Panc1 (cell line): ENCODE measurements at regions not wholly inside any gene's neighbourhood (a gene's known extent, or its start where the extent isn't known, plus 50 kb on each side); places are given as distances from the start of the nearest gene placed in this dataset.

ENCODE experiments used
- ATAC-seq: fragments of 200-7000 bp; cut with Tn5 transposase; 2 replicates; pipeline ENCODE4 v1.9.1; 2020; ENCODE audit warnings: mild to moderate bottlenecking, moderate library complexity
- BruUV-seq: library from RNA; stranded (reverse); fragments of 400-500 nt; replicated peaks from 2 replicates; lab custom pipeline; 2021; lab: Mats Ljungman, UMichigan
- CTCF ChIA-PET: fragments of 300-600 bp; sonication (Branson Sonifier 250); formaldehyde crosslinking; loops from one replicate; lab custom pipeline; 2022; ENCODE audit warnings: antibody characterized with exemption; lab: Charles Lee
- POLR2A ChIA-PET: fragments of 300-600 bp; sonication (Branson Sonifier 250); formaldehyde crosslinking; loops from one replicate; lab custom pipeline; 2022; ENCODE audit warnings: antibody characterized with exemption; lab: Charles Lee
- DNase-seq: peaks from one replicate; pipeline ENCODE4 v3.0.0-alpha.2; 2010; ENCODE audit warnings: low read depth, low spot score
- H3K27ac ChIP-seq: 2 replicates; pipeline ENCODE4 v1.5.1; 2011; ENCODE audit warnings: mild to moderate bottlenecking, low read length, inconsistent platforms
- H3K27me3 ChIP-seq: fragments of 200-500 bp; sonication (Bioruptor generic); 2 replicates; pipeline ENCODE4 v1.6.0; 2014; ENCODE audit warnings: low read length, inconsistent platforms; ENCODE audit not compliant: control insufficient read depth, insufficient read depth
- H3K36me3 ChIP-seq: fragments of 200-500 bp; sonication (Bioruptor generic); 2 replicates; pipeline ENCODE4 v1.5.1; 2014; ENCODE audit warnings: inconsistent platforms, mild to moderate bottlenecking, low read length, moderate library complexity; ENCODE audit not compliant: control insufficient read depth, insufficient read depth
- H3K4me1 ChIP-seq: 2 replicates; pipeline ENCODE4 v1.5.1; 2011; ENCODE audit warnings: inconsistent platforms, mild to moderate bottlenecking, low read length, moderate library complexity; ENCODE audit not compliant: control insufficient read depth, insufficient read depth
- H3K4me3 ChIP-seq, 2 experiments: 2 replicates each; pipeline ENCODE4 v1.5.1; 2011 to 2012; ENCODE audit warnings: low read depth in 2 of 2, low read length in 2 of 2, mild to moderate bottlenecking in 2 of 2, inconsistent platforms in 1 of 2, moderate library complexity in 1 of 2
- H3K9me3 ChIP-seq: fragments of 200-500 bp; sonication (Bioruptor generic); 2 replicates; pipeline ENCODE4 v1.5.1; 2014; ENCODE audit warnings: low read depth, mild to moderate bottlenecking, inconsistent platforms, low read length, moderate library complexity; ENCODE audit not compliant: control insufficient read depth, insufficient read depth
- POLR2AphosphoS5 ChIP-seq: IDR thresholded peaks from 2 replicates; pipeline ENCODE4 v1.6.1; 2012; ENCODE audit warnings: mild to moderate bottlenecking, low read depth, low read length, moderate library complexity
- SIN3A ChIP-seq: IDR thresholded peaks from 2 replicates; pipeline ENCODE4 v1.6.1; 2012; ENCODE audit warnings: low read depth, mild to moderate bottlenecking, low read length, moderate library complexity, borderline replicate concordance; ENCODE audit not compliant: insufficient read depth
- TCF7L2 ChIP-seq: IDR thresholded peaks from 2 replicates; pipeline ENCODE4 v1.6.1; 2011; ENCODE audit warnings: mild to moderate bottlenecking, low read depth, low read length, inconsistent platforms
- in situ Hi-C: cut with HindIII; loops from 2 replicates; pipeline ENCODE4 v1.10.0; 2016; ENCODE audit warnings: low sequenced_read_pairs, low pct_unique_long_range_greater_than_20kb
- intact Hi-C: fragments of 100-400 bp; cut with micrococcal nuclease; formaldehyde crosslinking; loops from one replicate; pipeline ENCODE4 v1.10.0; 2022; ENCODE audit not compliant: unreplicated experiment
- TF ChIP-seq, protein P1 (sequence below): fragments of 450-650 bp; IDR thresholded peaks from 2 replicates; pipeline ENCODE4 v1.5.1; 2017; ENCODE audit warnings: mild to moderate bottlenecking
- TF ChIP-seq, protein P2 (sequence below), 2 experiments: IDR thresholded peaks; 2 replicates each; pipeline ENCODE4 v1.6.1; 2011 to 2012; ENCODE audit warnings: low read depth in 2 of 2, control low read depth in 1 of 2, low read length in 1 of 2, mild to moderate bottlenecking in 1 of 2, moderate library complexity in 1 of 2; ENCODE audit not compliant: insufficient read depth in 1 of 2

DNA sequence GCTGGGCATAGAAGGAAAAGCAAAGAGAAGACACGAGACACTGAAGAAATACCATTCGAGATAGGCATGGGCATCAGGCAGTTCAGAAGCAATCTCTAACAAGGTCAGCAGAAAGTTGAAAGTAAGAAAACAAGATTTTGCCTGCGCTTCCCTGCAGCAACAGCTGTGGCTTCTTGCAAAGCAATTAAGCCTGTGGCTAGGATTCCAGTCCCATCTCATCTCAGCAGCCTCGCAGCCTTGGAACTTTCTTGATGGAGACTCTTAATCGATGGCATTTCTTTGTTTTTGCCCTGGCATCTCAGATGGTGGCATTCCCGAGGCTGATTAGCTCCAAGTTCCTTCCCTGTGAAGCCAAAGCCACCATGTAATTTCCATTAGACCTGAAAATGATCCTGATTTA lies 64.6 kb upstream of the SPAG17 start:
- ATAC-seq (no peak), DNase-seq (no peak)
- intact Hi-C loops (no loop called here), in situ Hi-C loops (no loop called here)
- H3K4me3 ChIP-seq: no peak overlapping the region
- BruUV-seq: no TSS peak
- no peaks in the 10 kb centered on the region for H3K9me3 ChIP-seq
- ChIA-PET CTCF (no interaction called here), POLR2A (no interaction called here)
- H3K27me3 ChIP-seq: no peaks in the 10 kb centered on the region
- no peak overlapping the region for H3K27ac ChIP-seq
- no peaks in the 10 kb centered on the region for H3K36me3 ChIP-seq
- no peak for TF ChIP-seq SIN3A
- TF ChIP-seq, protein P1, sequence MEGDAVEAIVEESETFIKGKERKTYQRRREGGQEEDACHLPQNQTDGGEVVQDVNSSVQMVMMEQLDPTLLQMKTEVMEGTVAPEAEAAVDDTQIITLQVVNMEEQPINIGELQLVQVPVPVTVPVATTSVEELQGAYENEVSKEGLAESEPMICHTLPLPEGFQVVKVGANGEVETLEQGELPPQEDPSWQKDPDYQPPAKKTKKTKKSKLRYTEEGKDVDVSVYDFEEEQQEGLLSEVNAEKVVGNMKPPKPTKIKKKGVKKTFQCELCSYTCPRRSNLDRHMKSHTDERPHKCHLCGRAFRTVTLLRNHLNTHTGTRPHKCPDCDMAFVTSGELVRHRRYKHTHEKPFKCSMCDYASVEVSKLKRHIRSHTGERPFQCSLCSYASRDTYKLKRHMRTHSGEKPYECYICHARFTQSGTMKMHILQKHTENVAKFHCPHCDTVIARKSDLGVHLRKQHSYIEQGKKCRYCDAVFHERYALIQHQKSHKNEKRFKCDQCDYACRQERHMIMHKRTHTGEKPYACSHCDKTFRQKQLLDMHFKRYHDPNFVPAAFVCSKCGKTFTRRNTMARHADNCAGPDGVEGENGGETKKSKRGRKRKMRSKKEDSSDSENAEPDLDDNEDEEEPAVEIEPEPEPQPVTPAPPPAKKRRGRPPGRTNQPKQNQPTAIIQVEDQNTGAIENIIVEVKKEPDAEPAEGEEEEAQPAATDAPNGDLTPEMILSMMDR: no peak
- TF ChIP-seq TCF7L2: no peak
- TF ChIP-seq, protein P2, sequence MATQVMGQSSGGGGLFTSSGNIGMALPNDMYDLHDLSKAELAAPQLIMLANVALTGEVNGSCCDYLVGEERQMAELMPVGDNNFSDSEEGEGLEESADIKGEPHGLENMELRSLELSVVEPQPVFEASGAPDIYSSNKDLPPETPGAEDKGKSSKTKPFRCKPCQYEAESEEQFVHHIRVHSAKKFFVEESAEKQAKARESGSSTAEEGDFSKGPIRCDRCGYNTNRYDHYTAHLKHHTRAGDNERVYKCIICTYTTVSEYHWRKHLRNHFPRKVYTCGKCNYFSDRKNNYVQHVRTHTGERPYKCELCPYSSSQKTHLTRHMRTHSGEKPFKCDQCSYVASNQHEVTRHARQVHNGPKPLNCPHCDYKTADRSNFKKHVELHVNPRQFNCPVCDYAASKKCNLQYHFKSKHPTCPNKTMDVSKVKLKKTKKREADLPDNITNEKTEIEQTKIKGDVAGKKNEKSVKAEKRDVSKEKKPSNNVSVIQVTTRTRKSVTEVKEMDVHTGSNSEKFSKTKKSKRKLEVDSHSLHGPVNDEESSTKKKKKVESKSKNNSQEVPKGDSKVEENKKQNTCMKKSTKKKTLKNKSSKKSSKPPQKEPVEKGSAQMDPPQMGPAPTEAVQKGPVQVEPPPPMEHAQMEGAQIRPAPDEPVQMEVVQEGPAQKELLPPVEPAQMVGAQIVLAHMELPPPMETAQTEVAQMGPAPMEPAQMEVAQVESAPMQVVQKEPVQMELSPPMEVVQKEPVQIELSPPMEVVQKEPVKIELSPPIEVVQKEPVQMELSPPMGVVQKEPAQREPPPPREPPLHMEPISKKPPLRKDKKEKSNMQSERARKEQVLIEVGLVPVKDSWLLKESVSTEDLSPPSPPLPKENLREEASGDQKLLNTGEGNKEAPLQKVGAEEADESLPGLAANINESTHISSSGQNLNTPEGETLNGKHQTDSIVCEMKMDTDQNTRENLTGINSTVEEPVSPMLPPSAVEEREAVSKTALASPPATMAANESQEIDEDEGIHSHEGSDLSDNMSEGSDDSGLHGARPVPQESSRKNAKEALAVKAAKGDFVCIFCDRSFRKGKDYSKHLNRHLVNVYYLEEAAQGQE (IDR thresholded peaks at IDR 0.05; ENCODE audit: insufficient read depth in 1 of 2, low read depth in 2 of 2, low read length in 1 of 2): no peak
- no peak for TF ChIP-seq POLR2AphosphoS5
- no peaks in the 10 kb centered on the region for H3K4me1 ChIP-seq

DNA sequence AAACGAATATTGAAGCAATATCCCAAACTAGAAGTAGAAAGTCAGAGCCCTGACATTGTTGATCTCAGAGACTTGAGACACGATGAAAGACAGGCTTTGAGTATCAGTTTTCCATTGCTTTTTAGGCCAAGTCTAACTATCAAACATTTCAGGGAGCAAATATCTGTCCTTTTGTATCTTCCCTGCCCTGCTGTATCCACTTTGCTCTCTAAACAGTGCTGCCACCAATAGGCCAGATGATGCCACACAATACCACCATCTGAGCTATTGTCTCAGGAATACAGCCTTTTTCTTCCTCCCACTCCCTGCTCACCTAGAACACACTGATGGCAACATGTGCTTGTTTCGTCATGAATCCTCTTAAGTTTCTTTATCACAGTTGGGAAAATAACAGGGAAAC lies 62.6 kb upstream of the SPAG17 start:
- TF ChIP-seq SIN3A: no peak
- TF ChIP-seq, protein P1: peak; percentile 48
- TF ChIP-seq, protein P2 (IDR thresholded peaks at IDR 0.05; ENCODE audit: insufficient read depth in 1 of 2, low read depth in 2 of 2, low read length in 1 of 2): no peak
- H3K4me3 ChIP-seq: no peak overlapping the region
- POLR2A ChIA-PET: no interaction called here
- H3K4me1 ChIP-seq: no peaks in the 10 kb centered on the region
- DNase-seq (no peak), ATAC-seq (no peak)
- intact Hi-C loops: no loop called here
- BruUV-seq: no TSS peak
- no peaks in the 10 kb centered on the region for H3K36me3 ChIP-seq
- H3K9me3 ChIP-seq: no peaks in the 10 kb centered on the region
- no peaks in the 10 kb centered on the region for H3K27me3 ChIP-seq
- in situ Hi-C loops: no loop called here
- H3K27ac ChIP-seq: no peak overlapping the region
- CTCF ChIA-PET: interaction anchor here (0.5 to 0.6 kb wide), 2 partner anchors 25 to 93 kb away, joined by 3 to 4 read pairs; no protein-coding TSS in a partner anchor
